AG10803 (cell line): ENCODE measurements at regions not wholly inside any gene's neighbourhood (a gene's known extent, or its start where the extent isn't known, plus 50 kb on each side); places are given as distances from the start of the nearest gene placed in this dataset.
A peak's percentile ranks its signal among the peaks of the same experiment; 100 is the strongest.

Experiments
- DNase-seq: peaks from one replicate; pipeline ENCODE4 v3.0.0; 2010; ENCODE audit warnings: low read depth
- H3K4me3 ChIP-seq: 2 replicates; pipeline ENCODE4 v1.5.1; 2011; ENCODE audit warnings: mild to moderate bottlenecking, low read length, control low read depth
- CTCF ChIP-seq: conservative IDR thresholded peaks from 2 replicates; pipeline ENCODE4 v1.5.1; 2011; ENCODE audit warnings: mild to moderate bottlenecking, low read length, control low read depth, inconsistent platforms

GRCh38 chr9:106450549-106450948 is 412.4 kb upstream of the ZNF462 start:
- no peak for DNase-seq
- H3K4me3 ChIP-seq: no peak overlapping the region
- no peak for TF ChIP-seq CTCF

GRCh38 chr9:106451223-106451622 is 411.7 kb upstream of the ZNF462 start:
- no peak overlapping the region for H3K4me3 ChIP-seq
- no peak for TF ChIP-seq CTCF
- no peak for DNase-seq

- no peak for DNase-seq
- no peak for TF ChIP-seq CTCF
- no peak overlapping the region for H3K4me3 ChIP-seq
Measured at GRCh38 chr9:106456581-106456980, 406.4 kb upstream of the ZNF462 start.

- peak; percentile 10 for DNase-seq
- no peak overlapping the region for H3K4me3 ChIP-seq
- no peak for TF ChIP-seq CTCF
Measured at GRCh38 chr9:106467113-106467864, 395.7 kb upstream of the ZNF462 start.

- TF ChIP-seq CTCF: no peak
- no peak overlapping the region for H3K4me3 ChIP-seq
- DNase-seq: peak; percentile 42
Measured at GRCh38 chr9:106467865-106468164, 395.2 kb upstream of the ZNF462 start.

GRCh38 chr9:106468431-106468830 is 394.5 kb upstream of the ZNF462 start:
- no peak overlapping the region for H3K4me3 ChIP-seq
- no peak for DNase-seq

More at GRCh38 chr9:106468431-106468830, 394.5 kb upstream of the ZNF462 start:
- no peak for TF ChIP-seq CTCF
